DOHH2 (cell line): ENCODE measurements at regions not wholly inside any gene's neighbourhood (a gene's known extent, or its start where the extent isn't known, plus 50 kb on each side); places are given as distances from the start of the nearest gene placed in this dataset.

ENCODE experiments used
- H3F3A ChIP-seq: fragments of 200-600 bp; sonication (generic), shearing (Covaris generic); 2 replicates; pipeline ENCODE4 v1.6.0; 2016; ENCODE audit warnings: antibody characterized with exemption, mild to moderate bottlenecking; ENCODE audit not compliant: control insufficient read depth, insufficient read depth
- H3K27ac ChIP-seq: fragments of 200-600 bp; sonication (generic); 2 replicates; pipeline ENCODE4 v1.5.1; 2014; ENCODE audit warnings: low read depth, mild to moderate bottlenecking, low read length, moderate library complexity
- H3K27me3 ChIP-seq: fragments of 200-600 bp; sonication (generic); 2 replicates; pipeline ENCODE4 v1.6.1; 2014; ENCODE audit warnings: mild to moderate bottlenecking, low read length, mixed read lengths; ENCODE audit not compliant: control insufficient read depth
- H3K36me3 ChIP-seq: fragments of 200-600 bp; sonication (generic); 2 replicates; pipeline ENCODE4 v1.6.1; 2014; ENCODE audit warnings: mild to moderate bottlenecking, low read length, moderate library complexity, mixed read lengths; ENCODE audit not compliant: control insufficient read depth
- H3K4me1 ChIP-seq: fragments of 200-600 bp; sonication (generic); 2 replicates; pipeline ENCODE4 v1.6.1; 2014; ENCODE audit warnings: mild to moderate bottlenecking, low read length, mixed read lengths; ENCODE audit not compliant: control insufficient read depth
- H3K4me2 ChIP-seq: fragments of 200-600 bp; sonication (generic); 2 replicates; pipeline ENCODE4 v1.6.0; 2014; ENCODE audit warnings: mild to moderate bottlenecking, low read length, moderate library complexity
- H3K4me3 ChIP-seq: fragments of 200-600 bp; sonication (generic); 2 replicates; pipeline ENCODE4 v1.5.1; 2014; ENCODE audit warnings: mild to moderate bottlenecking, low read length, mixed read lengths
- H3K79me2 ChIP-seq: fragments of 200-600 bp; sonication (generic); 2 replicates; pipeline ENCODE4 v1.6.1; 2014; ENCODE audit warnings: mild to moderate bottlenecking, low read length, mixed read lengths; ENCODE audit not compliant: control insufficient read depth
- H3K9me2 ChIP-seq: fragments of 200-600 bp; sonication (generic); replicated peaks from 2 replicates; pipeline ENCODE4 v1.6.1; 2014; ENCODE audit warnings: mild to moderate bottlenecking, low read length, mixed read lengths; ENCODE audit not compliant: control insufficient read depth
- H3K9me3 ChIP-seq: fragments of 200-600 bp; sonication (generic); 2 replicates; pipeline ENCODE4 v1.6.1; 2014; ENCODE audit warnings: antibody characterized with exemption, low read length, mixed read lengths; ENCODE audit not compliant: control insufficient read depth, insufficient read depth
- H4K20me1 ChIP-seq: fragments of 200-600 bp; sonication (generic); 2 replicates; pipeline ENCODE4 v1.6.0; 2014; ENCODE audit warnings: low read depth, mild to moderate bottlenecking, antibody characterized with exemption, low read length, moderate library complexity; ENCODE audit not compliant: control insufficient read depth, insufficient read depth
- CTCF ChIP-seq: fragments of 200-600 bp; sonication (generic); IDR thresholded peaks from one replicate; pipeline ENCODE4 v1.5.1; 2014; ENCODE audit warnings: antibody characterized with exemption, mild to moderate bottlenecking, low read depth, low read length; ENCODE audit not compliant: poor library complexity, severe bottlenecking
- EZH2phosphoT487 ChIP-seq: fragments of 200-600 bp; sonication (generic); IDR thresholded peaks from 2 replicates; pipeline ENCODE4 v1.6.1; 2017; ENCODE audit warnings: borderline replicate concordance, mild to moderate bottlenecking, antibody characterized with exemption, low read length, moderate library complexity, mixed read lengths

DNA sequence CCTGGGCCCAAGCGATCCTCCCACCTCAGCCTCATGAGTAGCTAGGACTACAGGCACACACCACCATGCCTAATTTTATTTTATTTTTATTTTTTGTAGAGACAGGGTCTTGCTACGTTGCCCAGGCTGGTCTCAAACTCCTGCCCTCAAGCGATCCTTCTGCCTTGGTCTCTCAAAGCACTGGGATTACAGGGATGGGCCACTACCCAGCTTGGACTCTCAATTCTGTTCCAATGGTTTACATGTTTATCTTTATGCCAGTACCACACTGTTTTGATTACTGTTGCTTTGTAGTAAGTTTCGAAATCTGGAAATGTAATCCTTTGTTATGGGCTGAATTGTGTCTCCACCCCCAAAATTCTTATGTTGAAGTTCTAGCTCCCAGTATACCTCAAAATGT, 88.4 kb upstream of the TARDBP start:
- peaks cover 19% of the 10 kb centered on the region for H3K27me3 ChIP-seq
- no peak overlapping the region for H3K27ac ChIP-seq
- H3K4me2 ChIP-seq: no peak overlapping the region
- no peaks in the 10 kb centered on the region for H3F3A ChIP-seq
- no peaks in the 10 kb centered on the region for H3K36me3 ChIP-seq
- H4K20me1 ChIP-seq: no peaks in the 10 kb centered on the region
- H3K4me1 ChIP-seq: no peaks in the 10 kb centered on the region
- H3K79me2 ChIP-seq: no peaks in the 10 kb centered on the region
- H3K9me3 ChIP-seq: peaks cover 6% of the 10 kb centered on the region; the same call in 1 of the 2 replicates
- TF ChIP-seq CTCF: no peak
- TF ChIP-seq EZH2phosphoT487: no peak
- no peak overlapping the region for H3K4me3 ChIP-seq
- H3K9me2 ChIP-seq: no peaks in the 10 kb centered on the region

GRCh38 chr1:10928654-10929053, 83.8 kb upstream of the TARDBP start:
- peaks cover 6% of the 10 kb centered on the region; the same call in 1 of the 2 replicates for H3K9me3 ChIP-seq
- H3K27me3 ChIP-seq: peaks cover 12% of the 10 kb centered on the region
- no peaks in the 10 kb centered on the region for H3K79me2 ChIP-seq
- no peak overlapping the region for H3K4me2 ChIP-seq
- H3K4me3 ChIP-seq: no peak overlapping the region
- H4K20me1 ChIP-seq: no peaks in the 10 kb centered on the region
- no peaks in the 10 kb centered on the region for H3K36me3 ChIP-seq
- H3K9me2 ChIP-seq: no peaks in the 10 kb centered on the region
- no peaks in the 10 kb centered on the region for H3F3A ChIP-seq
- H3K27ac ChIP-seq: no peak overlapping the region
- no peaks in the 10 kb centered on the region for H3K4me1 ChIP-seq
- TF ChIP-seq EZH2phosphoT487 (no peak), CTCF (no peak)

DNA sequence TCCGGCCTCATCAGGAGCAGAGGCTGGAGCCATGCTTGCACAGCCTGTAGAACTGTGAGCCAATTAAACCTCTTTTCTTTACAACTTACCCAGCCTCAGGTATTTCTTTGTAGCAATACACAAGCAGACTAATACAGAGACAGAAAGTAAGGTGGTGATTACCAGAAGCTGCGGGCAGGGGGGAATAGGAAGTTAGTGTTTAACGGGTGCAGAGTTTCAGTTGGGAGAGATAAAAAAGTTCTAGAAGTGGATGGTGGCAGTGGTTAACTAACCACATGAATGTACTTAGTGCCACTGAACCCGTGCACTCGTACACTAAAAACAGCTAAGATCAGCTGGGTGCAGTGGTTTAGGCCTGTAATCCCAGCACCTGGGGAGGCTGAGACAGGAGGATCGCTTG, 80.4 kb upstream of the TARDBP start:
- no peak overlapping the region for H3K4me2 ChIP-seq
- no peaks in the 10 kb centered on the region for H4K20me1 ChIP-seq
- TF ChIP-seq CTCF (no peak), EZH2phosphoT487 (no peak)
- H3K9me2 ChIP-seq: no peaks in the 10 kb centered on the region
- no peaks in the 10 kb centered on the region for H3F3A ChIP-seq
- no peak overlapping the region for H3K4me3 ChIP-seq
- no peak overlapping the region for H3K27ac ChIP-seq
- H3K36me3 ChIP-seq: no peaks in the 10 kb centered on the region
- H3K9me3 ChIP-seq: peaks cover 6% of the 10 kb centered on the region; the same call in 1 of the 2 replicates
- no peaks in the 10 kb centered on the region for H3K79me2 ChIP-seq
- peaks cover under 1% of the 10 kb centered on the region for H3K27me3 ChIP-seq
- H3K4me1 ChIP-seq: no peaks in the 10 kb centered on the region
